B cell (primary cell): ENCODE measurements at regions not wholly inside any gene's neighbourhood (a gene's known extent, or its start where the extent isn't known, plus 50 kb on each side); places are given as distances from the start of the nearest gene placed in this dataset.

Experiments
- CTCF ChIP-seq: fragments of 200-600 bp; IDR thresholded peaks from one replicate; pipeline ENCODE4 v1.8.0; 2022; ENCODE audit warnings: antibody characterized with exemption, mild to moderate bottlenecking
- EZH2 ChIP-seq: IDR thresholded peaks from 2 replicates; pipeline ENCODE4 v1.6.1; 2012; ENCODE audit warnings: borderline replicate concordance, low read depth, mild to moderate bottlenecking, moderate library complexity, low read length; ENCODE audit not compliant: insufficient read depth, poor library complexity, severe bottlenecking

DNA sequence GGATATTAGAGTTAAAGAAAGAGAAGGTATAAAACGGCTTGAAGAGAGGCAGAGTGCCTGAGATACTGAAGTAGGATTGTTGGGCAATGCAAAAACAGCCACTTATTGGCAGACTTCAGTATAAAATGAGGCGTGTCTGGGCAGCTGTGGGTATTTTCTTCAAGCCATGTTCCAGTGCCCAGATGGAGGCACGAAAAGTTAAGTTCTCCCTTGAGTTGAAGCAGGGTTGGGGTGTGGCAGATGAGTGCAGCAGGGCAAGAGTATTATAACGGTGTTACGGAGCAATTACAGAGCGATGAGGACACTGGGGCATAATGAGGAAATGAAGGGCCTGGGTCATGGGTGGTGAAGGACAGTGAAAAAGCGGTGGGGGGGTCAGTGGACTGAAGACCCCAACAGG lies 73.7 kb upstream of the CREB3L1 start:
- TF ChIP-seq CTCF (no peak), EZH2 (no peak)
